Stimulated activated CD4-positive, alpha-beta T cell treated with anti-CD3 and anti-CD28 coated beads, Interleukin-1b, Interleukin-23, amount 100 ng/mL, for 24 hours (primary cell): ENCODE measurements at regions not wholly inside any gene's neighbourhood (a gene's known extent, or its start where the extent isn't known, plus 50 kb on each side); places are given as distances from the start of the nearest gene placed in this dataset.
A peak's percentile ranks its signal among the peaks of the same experiment; 100 is the strongest.

Source experiments
- DNase-seq, 4 experiments: peaks; one replicate each; pipeline ENCODE4 v3.0.0-alpha.2; 2020; ENCODE audit warnings: low read depth in 4 of 4, low spot score in 1 of 4

- DNase-seq = no peak
These were observed 242.3 kb downstream of the TOMM20 start for GRCh38 chr1:234886081-234886984.

- no peak for DNase-seq
These were observed 243.0 kb downstream of the TOMM20 start for GRCh38 chr1:234885601-234886000.

GRCh38 chr1:234884701-234885100 is 243.9 kb downstream of the TOMM20 start:
- no peak for DNase-seq

- DNase-seq = no peak
These were observed 244.6 kb downstream of the TOMM20 start for GRCh38 chr1:234884006-234884405.

GRCh38 chr1:234882898-234883297 is 245.7 kb downstream of the TOMM20 start:
- no peak for DNase-seq

- peak in 1 of 4 experiments; percentile 4 for DNase-seq
These were observed 246.5 kb downstream of the TOMM20 start for GRCh38 chr1:234881893-234882771.

GRCh38 chr1:234879147-234880080 is 249.2 kb downstream of the TOMM20 start:
- no peak for DNase-seq

GRCh38 chr1:234878288-234878687 is 250.3 kb downstream of the TOMM20 start:
- DNase-seq = no peak

- DNase-seq = no peak
These were observed 250.9 kb downstream of the TOMM20 start for GRCh38 chr1:234877761-234878160.

GRCh38 chr1:234875953-234876855 is 252.4 kb downstream of the TOMM20 start:
- peak in 1 of 4 experiments; percentile 25 for DNase-seq

GRCh38 chr1:234875328-234875952 is 253.2 kb downstream of the TOMM20 start:
- DNase-seq = no peak

- DNase-seq = no peak
These were observed 254.0 kb downstream of the TOMM20 start for GRCh38 chr1:234874291-234875288.

- DNase-seq = no peak
These were observed 256.8 kb downstream of the TOMM20 start for GRCh38 chr1:234871710-234872271.

- no peak for DNase-seq
These were observed 257.5 kb downstream of the TOMM20 start for GRCh38 chr1:234871039-234871709.

GRCh38 chr1:234870020-234870981 is 258.3 kb downstream of the TOMM20 start:
- DNase-seq = no peak
